Smooth muscle cell (in vitro differentiated cells): ENCODE measurements at regions not wholly inside any gene's neighbourhood (a gene's known extent, or its start where the extent isn't known, plus 50 kb on each side); places are given as distances from the start of the nearest gene placed in this dataset.

Experiments used
- DNase-seq: peaks from one replicate; lab custom pipeline; 2025; ENCODE audit not compliant: unreplicated experiment; lab: John Stamatoyannopoulos, UW
- H2AFZ ChIP-seq: fragments of 200-600 bp; sonication (generic); 2 replicates; pipeline ENCODE4 v1.6.0; 2016; ENCODE audit warnings: antibody characterized with exemption, low read depth, mild to moderate bottlenecking
- H3F3A ChIP-seq: fragments of 200-600 bp; sonication (generic); 2 replicates; pipeline ENCODE4 v1.6.0; 2017; ENCODE audit warnings: antibody characterized with exemption, low read depth
- H3K27ac ChIP-seq: fragments of 200-600 bp; sonication (generic); 2 replicates; pipeline ENCODE4 v1.5.1; 2016; ENCODE audit warnings: low read depth, mild to moderate bottlenecking
- H3K27me3 ChIP-seq: fragments of 200-600 bp; sonication (generic); 2 replicates; pipeline ENCODE4 v1.6.1; 2016; ENCODE audit warnings: low read depth, mild to moderate bottlenecking
- H3K36me3 ChIP-seq: fragments of 200-600 bp; sonication (generic); 2 replicates; pipeline ENCODE4 v1.5.1; 2016; ENCODE audit warnings: low read depth
- H3K4me1 ChIP-seq: fragments of 200-600 bp; sonication (generic); 2 replicates; pipeline ENCODE4 v1.5.1; 2016; ENCODE audit warnings: low read depth
- H3K4me2 ChIP-seq: fragments of 200-600 bp; sonication (generic); 2 replicates; pipeline ENCODE4 v1.6.0; 2016; ENCODE audit warnings: mild to moderate bottlenecking
- H3K4me3 ChIP-seq: fragments of 200-600 bp; sonication (generic); 2 replicates; pipeline ENCODE4 v1.5.1; 2016; ENCODE audit warnings: mild to moderate bottlenecking
- H3K79me2 ChIP-seq: fragments of 200-600 bp; sonication (generic); 2 replicates; pipeline ENCODE4 v1.6.0; 2016; ENCODE audit warnings: low read depth, mild to moderate bottlenecking
- H3K9ac ChIP-seq: fragments of 200-600 bp; sonication (generic); 2 replicates; pipeline ENCODE4 v1.6.0; 2016; ENCODE audit warnings: low read depth
- H3K9me3 ChIP-seq: fragments of 200-600 bp; sonication (generic); replicated peaks from 2 replicates; pipeline ENCODE4 v1.5.1; 2016; ENCODE audit warnings: low read depth
- H4K20me1 ChIP-seq: fragments of 200-600 bp; sonication (generic); 2 replicates; pipeline ENCODE4 v1.6.0; 2016; ENCODE audit warnings: low read depth
- WGBS: methylation state at CpG from one replicate; pipeline ENCODE4 v1.1.7; 2016; ENCODE audit warnings: low lambda C conversion rate; 5-methylcytosine and 5-hydroxymethylcytosine counted together
- TF ChIP-seq, protein P1 (sequence below): fragments of 200-600 bp; sonication (generic); IDR thresholded peaks from 2 replicates; pipeline ENCODE4 v1.5.1; 2017; ENCODE audit warnings: borderline replicate concordance, mild to moderate bottlenecking, antibody characterized with exemption; ENCODE audit not compliant: insufficient read depth, poor library complexity, severe bottlenecking

DNA sequence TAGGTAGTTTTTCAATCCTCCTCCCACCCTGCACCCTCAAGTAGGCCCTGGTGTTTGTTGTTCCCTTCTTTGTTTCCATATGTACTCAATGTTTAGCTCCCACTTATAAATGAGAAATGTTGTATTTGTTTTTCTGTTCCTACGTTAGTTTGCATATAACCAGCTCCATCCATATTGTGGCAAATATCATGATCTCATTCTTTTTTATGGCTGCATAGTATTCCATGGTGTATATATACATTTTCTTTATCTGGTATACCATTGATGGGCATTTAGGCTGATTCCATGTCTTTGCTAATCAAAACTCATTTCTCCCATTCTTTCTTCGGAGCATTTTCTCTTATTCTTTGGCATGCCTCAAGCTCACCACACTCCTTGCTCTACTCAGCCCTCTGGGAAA is 789.6 kb upstream of the KCND2 start:
- Histone ChIP-seq H3K27ac (no peak overlapping the region), H3K79me2 (no peaks in the 10 kb centered on the region), H3K36me3 (no peaks in the 10 kb centered on the region), H3F3A (no peaks in the 10 kb centered on the region), H2AFZ (no peak overlapping the region), H3K27me3 (no peaks in the 10 kb centered on the region), H4K20me1 (no peaks in the 10 kb centered on the region), H3K4me1 (no peaks in the 10 kb centered on the region), H3K9ac (no peak overlapping the region), H3K4me2 (no peak overlapping the region), H3K9me3 (no peaks in the 10 kb centered on the region), H3K4me3 (no peak overlapping the region)
- TF ChIP-seq, protein P1, sequence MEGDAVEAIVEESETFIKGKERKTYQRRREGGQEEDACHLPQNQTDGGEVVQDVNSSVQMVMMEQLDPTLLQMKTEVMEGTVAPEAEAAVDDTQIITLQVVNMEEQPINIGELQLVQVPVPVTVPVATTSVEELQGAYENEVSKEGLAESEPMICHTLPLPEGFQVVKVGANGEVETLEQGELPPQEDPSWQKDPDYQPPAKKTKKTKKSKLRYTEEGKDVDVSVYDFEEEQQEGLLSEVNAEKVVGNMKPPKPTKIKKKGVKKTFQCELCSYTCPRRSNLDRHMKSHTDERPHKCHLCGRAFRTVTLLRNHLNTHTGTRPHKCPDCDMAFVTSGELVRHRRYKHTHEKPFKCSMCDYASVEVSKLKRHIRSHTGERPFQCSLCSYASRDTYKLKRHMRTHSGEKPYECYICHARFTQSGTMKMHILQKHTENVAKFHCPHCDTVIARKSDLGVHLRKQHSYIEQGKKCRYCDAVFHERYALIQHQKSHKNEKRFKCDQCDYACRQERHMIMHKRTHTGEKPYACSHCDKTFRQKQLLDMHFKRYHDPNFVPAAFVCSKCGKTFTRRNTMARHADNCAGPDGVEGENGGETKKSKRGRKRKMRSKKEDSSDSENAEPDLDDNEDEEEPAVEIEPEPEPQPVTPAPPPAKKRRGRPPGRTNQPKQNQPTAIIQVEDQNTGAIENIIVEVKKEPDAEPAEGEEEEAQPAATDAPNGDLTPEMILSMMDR, result no peak
- WGBS, result 95% methylated on average over 2 of the region's 2 CpGs
- DNase-seq, result no peak

DNA sequence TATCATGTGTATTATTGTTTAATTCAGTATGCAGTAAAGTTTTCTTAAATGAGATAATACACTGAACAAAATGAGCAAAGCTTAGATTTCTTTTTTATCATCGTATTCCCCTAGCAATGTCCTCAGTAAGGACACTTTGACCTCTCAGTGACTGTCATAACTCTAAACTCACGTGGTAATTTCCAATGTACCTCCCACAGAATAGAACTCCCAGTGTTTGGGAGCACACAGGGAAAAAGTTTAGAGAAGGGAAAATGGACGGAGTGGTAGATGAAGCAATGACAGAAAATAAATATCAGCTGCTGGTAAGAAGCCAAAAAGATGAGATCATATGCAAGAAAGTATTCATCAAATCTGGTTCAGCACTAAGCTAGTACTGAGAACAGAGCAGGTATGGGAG is 758.6 kb upstream of the KCND2 start:
- no peak overlapping the region for H3K4me2 ChIP-seq
- no peaks in the 10 kb centered on the region for H3F3A ChIP-seq
- H3K27me3 ChIP-seq, result no peaks in the 10 kb centered on the region
- H3K4me1 ChIP-seq, result no peaks in the 10 kb centered on the region
- no peaks in the 10 kb centered on the region for H4K20me1 ChIP-seq
- no peak overlapping the region for H3K27ac ChIP-seq
- no peak overlapping the region for H3K4me3 ChIP-seq
- WGBS, result 84% methylated on average over 3 of the region's 3 CpGs
- TF ChIP-seq, protein P1, result no peak
- H3K36me3 ChIP-seq, result no peaks in the 10 kb centered on the region
- no peaks in the 10 kb centered on the region for H3K79me2 ChIP-seq
- DNase-seq, result no peak
- no peak overlapping the region for H3K9ac ChIP-seq
- H2AFZ ChIP-seq, result no peak overlapping the region
- H3K9me3 ChIP-seq, result no peaks in the 10 kb centered on the region

DNA sequence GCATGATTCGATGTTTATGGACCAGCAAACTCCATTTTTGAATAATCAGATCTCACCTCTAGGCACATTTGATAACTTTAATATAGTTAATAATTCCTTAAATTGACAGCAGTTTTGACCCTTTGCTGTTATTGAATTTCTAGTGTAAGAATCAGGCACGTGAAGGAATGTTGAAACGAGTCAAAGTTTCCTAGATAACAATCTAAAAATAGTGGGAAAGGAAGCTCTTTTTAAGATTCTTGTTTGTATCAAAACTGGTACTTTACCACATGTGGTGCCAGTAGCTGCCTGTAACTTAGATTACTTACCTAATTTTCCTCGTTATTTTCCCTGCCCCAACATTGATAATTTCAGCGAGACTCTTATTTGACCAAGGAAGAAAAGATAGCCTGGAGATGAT is 757.8 kb upstream of the KCND2 start:
- H3F3A ChIP-seq, result no peaks in the 10 kb centered on the region
- H3K9ac ChIP-seq, result no peak overlapping the region
- no peaks in the 10 kb centered on the region for H3K27me3 ChIP-seq
- H3K9me3 ChIP-seq, result no peaks in the 10 kb centered on the region
- no peaks in the 10 kb centered on the region for H3K79me2 ChIP-seq
- H3K27ac ChIP-seq, result no peak overlapping the region
- WGBS, result 79% methylated on average over 5 of the region's 5 CpGs
- H3K36me3 ChIP-seq, result no peaks in the 10 kb centered on the region
- DNase-seq, result no peak
- no peak overlapping the region for H3K4me3 ChIP-seq
- no peak overlapping the region for H2AFZ ChIP-seq
- H3K4me1 ChIP-seq, result no peaks in the 10 kb centered on the region
- no peaks in the 10 kb centered on the region for H4K20me1 ChIP-seq
- TF ChIP-seq, protein P1, result no peak
- no peak overlapping the region for H3K4me2 ChIP-seq

DNA sequence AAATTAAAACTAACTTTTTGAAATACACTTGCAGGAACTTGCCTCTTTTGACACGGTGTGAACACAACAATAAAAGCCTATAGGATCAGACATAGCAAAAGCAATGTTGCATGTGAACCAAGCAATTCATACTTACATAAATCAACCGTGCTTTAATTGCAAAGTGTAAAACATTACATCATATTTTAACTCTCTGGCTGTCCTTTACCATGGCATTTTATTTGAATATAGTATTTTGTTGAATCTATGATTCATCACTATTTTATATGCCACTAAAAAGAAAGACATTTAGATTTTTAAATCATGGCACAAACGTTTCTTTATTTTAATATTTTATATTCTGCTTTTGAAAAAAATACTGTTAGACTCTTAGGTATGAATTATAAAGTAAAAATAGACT is 757.0 kb upstream of the KCND2 start:
- Histone ChIP-seq H3K4me1 (no peaks in the 10 kb centered on the region), H3F3A (no peaks in the 10 kb centered on the region), H3K27me3 (no peaks in the 10 kb centered on the region), H4K20me1 (no peaks in the 10 kb centered on the region), H3K9ac (no peak overlapping the region), H3K4me2 (no peak overlapping the region), H3K79me2 (no peaks in the 10 kb centered on the region), H2AFZ (no peak overlapping the region), H3K4me3 (no peak overlapping the region), H3K36me3 (no peaks in the 10 kb centered on the region), H3K27ac (no peak overlapping the region), H3K9me3 (no peaks in the 10 kb centered on the region)
- 83% methylated on average over 3 of the region's 3 CpGs for WGBS
- DNase-seq, result no peak
- TF ChIP-seq, protein P1, result no peak
